ENCODE measurements at regions not wholly inside any gene's neighbourhood (a gene's known extent, or its start where the extent isn't known, plus 50 kb on each side); places are given as distances from the start of the nearest gene placed in this dataset.
A peak's percentile ranks its signal among the peaks of the same experiment; 100 is the strongest.

- intact Hi-C loops (cut with micrococcal nuclease; ENCODE audit: unreplicated experiment) (loop anchor here (5.0 to 10.0 kb wide), 3 partner anchors 55 to 185 kb away; partner anchors contain the start of gene CAV2), in situ Hi-C loops (cut with HindIII; ENCODE audit: low pct_unique_long_range_greater_than_20kb, low sequenced_read_pairs) (no loop called here)
- POLR2A ChIA-PET, result no interaction called here
- H3K4me3 ChIP-seq (ENCODE audit: low read depth in 2 of 2, low read length in 2 of 2), result no peak overlapping the region
- no peak for DNase-seq (ENCODE audit: low read depth, low spot score)
- no peaks in the 10 kb centered on the region for H3K36me3 ChIP-seq (ENCODE audit: control insufficient read depth, insufficient read depth, low read length)
- no peak for ATAC-seq
- CTCF ChIA-PET, result no interaction called here
- TF ChIP-seq POLR2AphosphoS5 (IDR thresholded peaks at IDR 0.05; ENCODE audit: low read depth, low read length) (no peak), CTCF (IDR thresholded peaks at IDR 0.05) (no peak), SIN3A (IDR thresholded peaks at IDR 0.05; ENCODE audit: borderline replicate concordance, insufficient read depth, low read depth, low read length) (no peak), TCF7L2 (IDR thresholded peaks at IDR 0.05; ENCODE audit: low read depth, low read length) (no peak), REST (IDR thresholded peaks at IDR 0.05; ENCODE audit: insufficient read depth in 1 of 2, low read depth in 2 of 2, low read length in 1 of 2) (no peak)
- peaks cover 11% of the 10 kb centered on the region for H3K4me1 ChIP-seq (ENCODE audit: control insufficient read depth, insufficient read depth, low read length)
- peaks cover 6% of the 10 kb centered on the region; the same call in 1 of the 2 replicates for H3K9me3 ChIP-seq (ENCODE audit: control insufficient read depth, insufficient read depth, low read depth, low read length)
- H3K27me3 ChIP-seq (ENCODE audit: control insufficient read depth, insufficient read depth, low read length), result no peaks in the 10 kb centered on the region
- peak overlapping the region; percentile 96 for H3K27ac ChIP-seq (ENCODE audit: low read length)
- no TSS peak for BruUV-seq (replicated peaks)
Observed at GRCh38 chr7:116439841-116440549, 59.5 kb upstream of the CAV2 start.

- TF ChIP-seq CTCF (IDR thresholded peaks at IDR 0.05), result no peak
- TF ChIP-seq SIN3A (IDR thresholded peaks at IDR 0.05; ENCODE audit: borderline replicate concordance, insufficient read depth, low read depth, low read length), result no peak
- TF ChIP-seq REST (IDR thresholded peaks at IDR 0.05; ENCODE audit: insufficient read depth in 1 of 2, low read depth in 2 of 2, low read length in 1 of 2), result no peak
- TF ChIP-seq POLR2AphosphoS5 (IDR thresholded peaks at IDR 0.05; ENCODE audit: low read depth, low read length), result no peak
- no peak for TF ChIP-seq TCF7L2 (IDR thresholded peaks at IDR 0.05; ENCODE audit: low read depth, low read length)
- in situ Hi-C loops (cut with HindIII; ENCODE audit: low pct_unique_long_range_greater_than_20kb, low sequenced_read_pairs), result no loop called here
- intact Hi-C loops (cut with micrococcal nuclease; ENCODE audit: unreplicated experiment), result loop anchor here (5.0 to 10.0 kb wide), 2 partner anchors 53 to 84 kb away; partner anchors contain the start of gene CAV2
- Histone ChIP-seq H3K27me3 (ENCODE audit: control insufficient read depth, insufficient read depth, low read length) (no peaks in the 10 kb centered on the region), H3K27ac (ENCODE audit: low read length) (peak overlapping the region; percentile 96), H3K4me1 (ENCODE audit: control insufficient read depth, insufficient read depth, low read length) (peaks cover 11% of the 10 kb centered on the region), H3K9me3 (ENCODE audit: control insufficient read depth, insufficient read depth, low read depth, low read length) (peaks cover 6% of the 10 kb centered on the region; the same call in 1 of the 2 replicates), H3K4me3 (ENCODE audit: low read depth in 2 of 2, low read length in 2 of 2) (no peak overlapping the region), H3K36me3 (ENCODE audit: control insufficient read depth, insufficient read depth, low read length) (no peaks in the 10 kb centered on the region)
- ATAC-seq (no peak), DNase-seq (ENCODE audit: low read depth, low spot score) (no peak)
- CTCF ChIA-PET, result no interaction called here
- POLR2A ChIA-PET, result interaction anchor here (0.6 kb wide), 1 partner anchor 334 kb away, joined by 5 read pairs; no protein-coding TSS in a partner anchor
- no TSS peak for BruUV-seq (replicated peaks)
Observed at GRCh38 chr7:116441534-116441933, 58.0 kb upstream of the CAV2 start.
